Stimulated activated CD4-positive, alpha-beta T cell treated with anti-CD3 and anti-CD28 coated beads, Interleukin-1b, Interleukin-23, amount 100 ng/mL, for 48 hours (primary cell): ENCODE measurements at regions not wholly inside any gene's neighbourhood (a gene's known extent, or its start where the extent isn't known, plus 50 kb on each side); places are given as distances from the start of the nearest gene placed in this dataset.
A peak's percentile ranks its signal among the peaks of the same experiment; 100 is the strongest.
"Not testable (repeated sequence)": the region's sequence is repeated elsewhere in the genome, so short reads cannot be mapped to it uniquely, and the experiment has no call there.

Source experiments
- DNase-seq: peaks from one replicate; pipeline ENCODE4 v3.0.0-alpha.2; 2020

DNA sequence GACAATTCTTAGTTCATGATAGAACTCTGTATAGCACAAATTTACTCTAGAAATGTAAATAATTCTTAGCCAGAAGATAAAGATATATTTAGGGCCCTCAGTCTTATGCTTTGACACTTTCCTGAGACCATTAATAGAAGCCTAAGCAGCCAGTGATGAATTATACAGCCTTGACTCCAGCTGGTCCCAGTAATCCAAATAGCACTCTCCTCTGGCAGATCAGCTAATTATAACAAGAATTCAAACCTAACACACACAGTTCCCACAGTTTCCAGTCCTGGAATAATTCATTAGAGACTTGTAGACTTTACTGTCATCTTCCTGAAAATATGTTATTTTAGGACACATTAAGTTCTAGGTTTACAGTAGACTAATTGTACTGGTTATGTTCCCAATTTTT lies 50.4 kb downstream of the SHOC1 start:
- DNase-seq, result no peak

DNA sequence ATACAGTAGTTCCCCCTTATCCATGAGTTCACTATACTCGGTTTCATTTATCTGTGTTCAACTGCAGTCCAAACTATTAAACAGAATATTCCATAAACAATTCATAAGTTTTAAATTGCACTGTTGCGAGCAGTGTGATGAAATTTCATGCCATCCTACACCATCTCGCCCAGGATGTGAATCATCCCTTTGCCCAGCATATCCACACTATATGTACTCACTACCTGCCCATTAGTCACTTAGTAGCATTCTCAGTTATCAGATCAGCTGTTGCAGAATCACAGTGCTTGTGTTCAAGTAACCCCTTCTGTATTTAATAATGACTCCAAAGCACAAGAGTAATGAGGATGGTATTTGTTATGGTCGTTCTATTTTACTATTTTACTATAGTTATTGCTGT lies 51.5 kb downstream of the SHOC1 start:
- peak; percentile 61 for DNase-seq

DNA sequence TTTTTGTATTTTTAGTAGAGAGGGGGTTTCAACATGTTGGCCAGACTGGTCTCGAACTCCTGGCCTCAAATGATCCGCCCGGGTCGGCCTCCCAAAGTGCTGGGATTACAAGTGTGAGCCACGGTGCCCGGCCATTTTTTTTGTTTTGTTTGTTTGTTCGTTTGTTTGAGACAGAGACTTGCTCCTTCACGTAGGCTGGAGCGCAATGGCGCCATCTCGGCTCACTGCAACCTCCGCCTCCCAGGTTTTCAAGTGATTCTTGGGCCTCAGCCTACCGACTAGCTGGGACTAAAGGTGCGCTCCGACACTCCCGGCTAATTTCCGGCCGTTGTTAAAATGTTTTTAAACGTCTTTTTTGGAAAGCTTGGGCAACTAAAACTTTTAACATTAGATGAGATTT lies 54.0 kb downstream of the SHOC1 start:
- DNase-seq, result no peak

DNA sequence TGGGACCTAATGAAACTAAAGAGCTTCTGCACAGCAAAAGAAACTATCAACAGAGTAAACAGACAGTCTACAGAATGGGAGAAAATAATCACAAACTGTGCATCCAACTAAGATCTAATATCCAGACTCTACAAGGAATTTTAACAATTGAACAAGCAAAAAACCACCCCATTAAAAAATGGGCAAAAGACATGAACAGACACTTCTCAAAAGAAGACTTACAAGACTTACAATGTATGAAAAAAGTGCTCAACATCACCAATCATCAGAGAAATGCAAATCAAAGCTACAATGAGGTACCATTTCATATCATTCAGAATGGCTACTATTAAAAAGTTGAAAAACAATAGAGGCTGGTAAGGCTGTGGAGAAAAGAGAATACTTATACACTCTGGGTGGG lies 58.0 kb downstream of the SHOC1 start:
- DNase-seq, result no peak

DNA sequence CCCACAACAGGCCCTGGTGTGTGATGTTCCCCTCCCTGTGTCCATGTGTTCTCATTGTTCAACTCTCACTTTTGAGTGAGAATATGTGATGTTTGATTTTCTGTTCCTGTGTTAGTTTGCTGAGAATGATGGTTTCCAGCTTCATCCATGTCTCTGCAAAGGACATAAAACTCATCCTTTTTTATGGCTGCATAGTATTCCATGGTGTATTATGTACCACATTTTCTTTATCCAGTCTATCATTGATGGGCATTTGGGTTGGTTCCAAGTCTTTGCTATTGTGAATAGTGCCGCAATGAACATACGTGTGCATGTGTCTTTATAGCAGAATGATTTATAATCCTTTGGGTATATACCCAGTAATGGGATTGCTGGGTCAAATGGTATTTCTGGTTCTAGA lies 59.4 kb downstream of the SHOC1 start:
- DNase-seq, result not testable (repeated sequence)

DNA sequence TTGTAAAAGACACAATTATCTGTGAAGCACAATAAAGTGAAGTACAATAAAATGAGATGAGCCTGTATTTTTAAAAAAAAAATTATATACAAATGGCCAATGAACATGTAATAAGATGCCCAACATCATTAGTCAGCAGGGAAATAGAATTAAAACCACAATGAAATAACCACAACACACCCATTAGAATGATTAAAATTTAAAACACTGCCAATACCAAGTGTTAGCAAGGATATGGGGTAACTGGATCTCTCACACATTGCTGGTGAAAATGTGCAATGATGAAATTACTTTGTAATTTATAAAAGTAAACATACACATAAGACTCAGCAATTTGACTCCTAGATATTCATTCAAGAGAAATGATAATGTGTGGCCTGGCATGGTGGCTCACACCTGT lies 62.8 kb downstream of the SHOC1 start:
- no peak for DNase-seq

DNA sequence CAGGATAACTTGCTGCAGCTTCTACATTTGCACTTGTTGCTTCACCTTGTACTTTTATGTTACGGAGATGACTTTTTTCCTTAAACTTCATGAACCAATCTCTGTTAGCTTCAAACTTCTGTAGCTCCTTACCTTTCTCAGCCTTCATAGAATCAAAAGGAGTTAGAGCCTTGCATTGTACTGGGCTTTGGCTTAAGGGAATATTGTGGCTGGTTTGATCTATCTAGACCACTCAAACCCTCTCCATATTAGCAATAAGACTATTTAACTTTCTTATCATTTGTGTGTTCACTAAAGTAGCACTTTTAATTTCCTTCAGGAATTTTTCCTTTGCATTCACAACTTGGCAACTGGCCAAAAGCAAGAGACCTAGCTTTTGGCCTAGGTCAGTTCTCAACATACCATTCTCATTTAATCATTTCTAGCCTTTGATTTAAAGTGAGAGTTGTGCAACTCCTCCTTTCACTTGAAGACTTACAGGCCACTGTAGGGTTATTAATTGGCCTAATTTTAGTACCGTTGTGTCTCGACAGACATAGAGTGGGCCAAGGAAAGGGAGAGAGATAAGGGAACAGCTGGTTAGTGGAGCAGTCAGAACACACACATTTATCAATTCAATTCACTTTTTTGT lies 63.7 kb downstream of the SHOC1 start:
- no peak for DNase-seq

DNA sequence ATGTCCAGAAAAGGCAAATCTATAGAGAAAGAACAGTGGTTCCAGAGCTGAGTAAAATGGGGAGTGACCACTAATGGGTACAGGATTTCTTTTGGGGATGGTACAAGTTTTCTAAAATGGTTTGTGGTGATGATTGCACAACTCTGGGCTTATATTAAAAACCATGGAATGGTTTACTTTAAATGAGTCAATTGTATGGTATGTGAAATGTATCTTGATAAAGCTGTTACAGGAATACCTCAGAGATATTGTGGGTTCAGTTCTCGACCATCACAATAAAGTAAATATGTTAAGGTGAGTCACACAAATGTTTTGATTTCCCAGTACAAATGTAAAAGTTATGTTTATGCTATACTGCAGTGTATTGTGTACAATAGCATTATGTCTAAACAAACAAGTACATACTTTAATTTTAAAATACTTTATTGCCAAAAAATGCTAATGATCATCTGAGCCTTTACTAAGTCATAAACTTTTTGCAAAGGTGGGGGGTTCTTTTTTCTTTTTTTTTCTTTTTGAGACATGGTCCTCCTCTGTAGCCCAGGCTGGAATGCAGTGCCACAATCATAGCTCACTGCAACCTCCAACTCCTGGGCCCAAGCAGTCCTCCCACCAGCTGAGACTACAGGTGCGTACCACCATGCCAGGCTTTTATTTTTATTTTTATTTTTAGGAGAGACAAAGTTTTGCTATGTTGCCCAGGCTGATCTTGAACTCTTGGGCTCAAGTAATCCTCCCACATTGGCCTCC lies 65.9 kb downstream of the SHOC1 start:
- no peak for DNase-seq

DNA sequence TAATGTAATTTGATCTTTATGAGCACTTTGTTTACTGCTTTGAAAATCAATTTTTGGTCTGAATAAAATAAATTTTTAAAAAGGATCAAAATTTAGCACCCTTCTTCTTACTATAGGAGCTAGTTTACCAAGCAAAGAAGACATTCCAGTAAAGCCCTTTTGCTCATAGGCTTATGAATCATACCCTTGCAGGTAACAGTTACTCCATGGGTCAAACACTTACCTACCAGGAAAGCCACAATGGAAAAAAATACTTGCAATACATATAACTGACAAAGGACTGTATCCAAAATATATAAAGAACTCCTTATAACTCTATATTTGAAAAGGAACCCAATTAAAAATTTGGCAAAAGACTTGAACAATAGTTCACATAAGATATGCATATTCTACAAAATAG lies 66.6 kb downstream of the SHOC1 start:
- DNase-seq, result no peak

DNA sequence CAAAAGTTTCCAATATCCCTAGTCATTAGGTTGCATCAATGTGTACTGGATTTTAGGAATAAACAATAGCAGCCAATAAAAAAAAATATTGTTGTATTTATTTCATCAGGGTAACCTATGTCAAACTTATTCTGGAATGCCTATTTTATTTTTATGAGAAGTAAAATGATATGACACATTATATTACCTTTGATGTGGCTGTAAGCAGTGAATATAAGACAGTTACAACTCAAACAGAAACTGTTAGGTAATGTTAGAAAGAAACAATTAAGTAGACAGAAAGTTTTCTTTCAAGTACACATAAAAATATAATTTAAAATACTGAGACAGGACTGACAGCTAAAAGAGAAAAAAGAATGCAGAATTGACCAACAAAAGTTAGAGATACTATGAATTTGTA lies 65.5 kb downstream of the GNG10 start:
- DNase-seq, result no peak

DNA sequence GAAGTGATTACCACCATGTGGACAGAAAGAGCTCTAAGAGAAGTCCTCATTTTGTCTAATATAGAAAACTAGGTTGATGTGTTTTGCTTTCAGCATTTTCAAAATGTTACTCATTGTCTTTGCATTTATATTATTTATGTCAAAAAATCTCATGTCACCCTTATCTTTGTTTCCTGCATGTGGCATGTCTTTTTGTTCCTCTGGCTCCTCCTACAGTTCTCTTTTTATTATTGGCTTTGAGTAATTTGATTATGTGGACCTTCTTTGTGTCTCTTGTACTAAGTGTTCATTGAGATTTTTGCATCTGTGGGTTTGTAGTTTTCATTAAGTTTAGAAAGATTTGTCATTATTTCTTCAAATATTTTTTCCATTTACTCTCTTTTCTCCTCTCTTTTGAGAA lies 58.8 kb downstream of the GNG10 start:
- no peak for DNase-seq
